HG02852 (cell line): ENCODE measurements at regions not wholly inside any gene's neighbourhood (a gene's known extent, or its start where the extent isn't known, plus 50 kb on each side); places are given as distances from the start of the nearest gene placed in this dataset.
A peak's percentile ranks its signal among the peaks of the same experiment; 100 is the strongest.

Experiments used
- ATAC-seq: cut with Tn5 transposase; IDR thresholded peaks from one replicate; pipeline ENCODE4 v1.9.1; 2021; ENCODE audit warnings: mild to moderate bottlenecking, moderate library complexity; ENCODE audit not compliant: unreplicated experiment

GRCh38 chr1:106756752-106757151 lies 299.7 kb upstream of the PRMT6 start:
- no peak for ATAC-seq

GRCh38 chr1:106768077-106768476 lies 288.4 kb upstream of the PRMT6 start:
- ATAC-seq, result no peak

DNA sequence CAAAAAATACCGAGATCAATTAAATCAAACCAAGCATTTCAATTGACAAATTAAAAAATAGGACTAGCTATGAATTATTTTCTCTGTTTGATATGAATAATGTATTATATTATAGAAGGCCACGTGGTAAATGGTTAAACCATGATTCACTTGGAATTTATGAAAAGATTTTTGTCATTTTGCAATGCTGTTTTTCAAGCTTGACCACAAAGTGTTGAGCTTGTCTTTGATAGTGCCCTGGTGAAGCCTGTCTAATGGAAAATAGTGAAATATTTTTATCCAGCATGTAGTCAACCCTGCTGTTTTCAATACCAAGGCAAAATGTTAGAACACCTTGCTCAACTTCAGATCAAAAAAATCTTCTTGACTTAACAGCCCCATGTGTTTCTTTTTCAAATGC lies 288.0 kb upstream of the PRMT6 start:
- no peak for ATAC-seq

- no peak for ATAC-seq
Observed at GRCh38 chr1:106773206-106773605, 283.3 kb upstream of the PRMT6 start.

DNA sequence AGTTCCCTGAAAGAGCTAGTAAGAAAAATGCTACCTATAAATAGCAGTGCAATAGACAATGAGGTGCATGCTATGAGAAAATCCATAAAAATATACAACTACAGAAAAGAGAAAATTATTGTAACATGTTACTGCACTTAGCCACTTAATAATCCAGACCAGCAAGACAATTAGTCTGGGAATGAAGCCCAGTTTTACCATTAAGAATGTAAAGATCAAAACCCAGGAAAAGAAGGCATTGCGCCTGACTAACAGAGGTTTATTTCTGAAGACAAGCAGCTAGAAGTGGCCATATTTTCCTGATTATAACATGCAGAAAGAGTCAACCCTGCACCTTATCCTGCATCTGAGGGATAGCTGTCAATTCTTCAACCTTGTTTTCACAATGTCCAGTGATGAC lies 276.4 kb upstream of the PRMT6 start:
- ATAC-seq, result no peak

DNA sequence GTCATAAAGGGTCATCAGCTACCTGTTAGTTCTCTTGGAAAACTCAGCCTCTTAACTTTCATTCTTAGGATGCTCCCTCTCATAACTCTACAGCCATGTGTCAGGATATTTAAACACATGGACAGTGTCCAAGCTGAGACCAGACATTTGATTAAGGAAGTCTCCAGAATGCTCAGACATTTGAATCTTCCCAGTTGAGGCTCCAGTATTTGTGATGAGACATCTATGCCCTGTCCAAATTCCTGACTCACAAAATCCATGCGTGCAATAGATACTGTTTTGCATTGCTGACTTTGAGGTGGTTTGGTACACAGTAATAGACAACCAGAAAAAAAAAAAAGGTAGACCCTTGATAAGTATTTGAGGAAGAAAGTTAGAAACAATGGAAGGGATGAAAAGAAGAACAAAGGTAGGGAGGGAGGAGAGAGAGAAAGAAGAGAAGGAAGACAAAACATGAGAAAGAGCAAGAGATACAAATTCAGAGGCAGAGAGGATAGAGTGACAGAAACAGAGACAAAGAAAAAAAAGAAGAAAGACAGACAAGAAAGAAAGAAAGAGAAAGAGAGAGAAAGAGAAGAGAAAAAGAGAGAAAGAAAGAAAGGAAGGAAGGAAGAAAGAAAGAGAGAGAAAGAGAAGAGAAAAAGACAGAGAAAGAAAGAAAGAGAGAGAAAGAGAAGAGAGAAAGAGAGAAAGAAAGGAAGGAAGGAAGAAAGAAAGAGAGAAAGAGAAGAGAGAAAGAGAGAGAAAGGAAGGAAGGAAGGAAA lies 275.5 kb upstream of the PRMT6 start:
- ATAC-seq, result no peak

- ATAC-seq, result no peak
Observed at GRCh38 chr1:106785176-106785575, 271.3 kb upstream of the PRMT6 start.

DNA sequence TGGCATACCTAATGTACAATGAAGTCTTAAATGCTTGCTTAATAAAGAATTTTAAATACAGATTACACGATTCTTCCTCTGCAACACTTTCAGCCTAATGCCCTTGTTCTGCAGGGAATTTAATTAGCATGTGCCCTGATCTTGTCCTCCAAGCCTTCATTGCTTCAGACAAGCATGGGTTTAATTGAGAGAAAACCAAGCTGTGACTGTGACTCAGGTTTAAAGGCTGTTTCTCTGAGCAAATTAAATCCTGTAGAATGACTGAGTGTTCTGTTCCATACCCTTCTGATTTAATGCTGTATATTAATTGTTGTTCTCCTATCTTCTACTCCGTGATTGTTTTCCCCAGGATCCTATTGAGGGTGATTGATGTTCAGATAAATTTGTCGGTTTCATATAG lies 269.0 kb upstream of the PRMT6 start:
- no peak for ATAC-seq

DNA sequence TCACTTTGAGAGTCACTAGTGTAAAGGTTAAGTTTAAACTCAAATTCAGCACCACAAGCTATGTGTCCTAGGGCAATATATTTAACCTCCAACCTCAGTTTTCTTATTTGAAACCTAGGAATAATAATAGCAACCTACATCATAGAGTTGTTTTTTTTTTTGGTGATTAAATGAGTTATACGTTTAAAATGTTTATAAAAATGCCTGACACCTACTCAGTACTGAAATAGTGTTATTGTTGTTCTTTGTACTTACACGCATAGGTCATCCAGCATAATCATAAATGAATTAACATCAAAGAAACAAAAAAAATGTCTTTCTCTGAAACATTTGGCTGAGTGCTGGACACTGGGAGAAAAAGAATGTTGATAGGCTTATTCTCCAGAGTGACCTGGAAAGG lies 266.8 kb upstream of the PRMT6 start:
- no peak for ATAC-seq

GRCh38 chr1:106791041-106791440 lies 265.4 kb upstream of the PRMT6 start:
- no peak for ATAC-seq

DNA sequence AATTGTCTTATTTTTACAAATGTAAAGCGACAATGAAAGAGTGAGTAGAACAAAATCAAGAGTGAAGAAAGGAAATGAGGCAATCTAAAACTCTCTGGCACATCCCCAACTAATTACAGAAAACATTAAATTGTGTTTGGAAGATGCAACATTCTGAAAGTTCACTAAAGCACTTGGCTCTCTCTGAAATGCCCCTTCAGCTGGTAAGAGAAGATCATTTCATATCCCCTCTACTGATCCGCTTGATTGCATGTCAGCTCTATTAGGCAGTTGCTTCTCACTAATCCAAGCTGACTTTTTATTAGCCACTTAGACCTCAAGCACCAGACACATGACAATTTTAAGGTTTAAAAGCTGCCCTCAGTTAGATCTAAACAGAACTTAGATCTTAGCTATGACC lies 262.8 kb upstream of the PRMT6 start:
- ATAC-seq, result no peak

DNA sequence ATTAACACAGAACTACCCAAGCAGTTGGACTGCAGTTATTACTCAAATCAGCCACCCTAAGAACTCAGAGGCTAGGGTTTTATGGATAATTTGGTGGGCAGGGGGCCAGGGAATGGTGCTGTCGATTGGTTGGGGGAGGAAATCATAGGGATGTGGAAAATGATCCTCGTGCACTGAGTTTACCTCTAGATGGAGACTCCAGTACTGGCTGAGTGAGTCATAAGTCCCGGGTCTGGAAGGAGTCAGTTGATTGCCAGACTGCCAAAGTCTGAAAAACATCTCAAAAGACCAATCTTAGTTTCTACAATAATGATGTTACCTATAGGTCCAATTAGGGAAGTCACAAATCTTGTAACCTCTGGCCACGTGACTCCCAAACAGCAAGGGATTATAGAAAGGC lies 257.5 kb upstream of the PRMT6 start:
- no peak for ATAC-seq

GRCh38 chr1:106802181-106802580 lies 254.3 kb upstream of the PRMT6 start:
- no peak for ATAC-seq

DNA sequence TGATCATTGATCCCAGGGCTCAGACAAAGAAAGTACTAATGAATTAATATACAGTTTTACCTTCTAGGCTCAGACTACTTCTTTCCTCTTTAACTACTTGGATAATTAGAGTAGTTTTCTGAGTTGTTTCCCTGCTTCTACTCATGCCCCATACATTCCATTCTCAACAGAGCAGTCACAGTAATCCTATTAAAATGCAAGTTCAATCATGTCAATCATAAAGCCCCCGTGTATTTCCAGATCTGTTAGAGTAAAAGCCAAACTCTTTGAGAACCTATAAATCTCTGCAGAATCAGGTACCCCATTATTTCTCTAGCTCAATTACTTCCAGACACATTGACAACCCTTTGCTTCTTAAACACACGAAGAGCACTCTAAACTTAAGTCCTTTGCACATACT lies 242.1 kb upstream of the PRMT6 start:
- no peak for ATAC-seq

- no peak for ATAC-seq
Observed at GRCh38 chr1:106817575-106817974, 238.9 kb upstream of the PRMT6 start.

GRCh38 chr1:106831511-106831910 lies 225.0 kb upstream of the PRMT6 start:
- no peak for ATAC-seq

DNA sequence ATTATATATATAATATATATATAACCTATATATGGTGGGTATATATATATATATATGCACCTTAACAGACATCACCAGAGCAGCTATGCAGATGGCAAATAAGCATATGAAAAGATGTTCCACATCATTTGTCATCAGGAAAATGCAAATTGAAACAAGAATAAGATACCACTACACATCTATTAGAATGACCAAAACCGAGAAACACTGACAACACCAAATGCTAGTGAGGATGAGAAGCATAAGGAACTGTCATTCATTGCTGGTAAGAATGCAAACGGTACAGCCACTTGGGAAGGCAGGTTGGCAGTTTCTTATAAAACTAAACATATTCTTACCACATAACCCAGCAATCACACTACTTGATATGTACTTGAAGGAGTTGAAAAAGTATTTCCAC lies 219.8 kb upstream of the PRMT6 start:
- ATAC-seq, result peak; percentile 96

GRCh38 chr1:106843518-106843917 lies 213.0 kb upstream of the PRMT6 start:
- ATAC-seq, result no peak

- ATAC-seq, result peak; percentile 78
Observed at GRCh38 chr1:106846656-106847055, 209.8 kb upstream of the PRMT6 start.

GRCh38 chr1:106861110-106861509 lies 195.4 kb upstream of the PRMT6 start:
- no peak for ATAC-seq

- no peak for ATAC-seq
Observed at GRCh38 chr1:106868828-106869227, 187.6 kb upstream of the PRMT6 start.

DNA sequence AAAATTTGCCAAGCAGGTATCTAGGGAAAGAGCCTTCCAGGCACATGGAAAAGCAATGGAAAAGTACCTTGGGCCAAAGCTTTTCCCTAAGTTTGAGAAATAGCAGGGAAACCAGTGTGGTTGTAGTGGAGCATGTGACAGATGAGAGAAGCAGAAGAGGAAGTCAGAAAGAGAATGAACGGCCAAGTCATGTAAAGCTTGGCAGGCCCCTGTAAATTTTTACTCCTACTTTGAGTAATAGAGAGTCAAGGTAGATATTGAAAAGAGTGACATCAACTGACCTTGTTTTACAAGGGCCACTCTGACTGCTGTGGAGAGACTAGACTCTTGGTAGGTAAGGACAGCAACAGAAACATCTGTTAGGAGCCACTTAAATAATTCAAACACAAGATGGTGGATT lies 180.9 kb upstream of the PRMT6 start:
- peak; percentile 68 for ATAC-seq

DNA sequence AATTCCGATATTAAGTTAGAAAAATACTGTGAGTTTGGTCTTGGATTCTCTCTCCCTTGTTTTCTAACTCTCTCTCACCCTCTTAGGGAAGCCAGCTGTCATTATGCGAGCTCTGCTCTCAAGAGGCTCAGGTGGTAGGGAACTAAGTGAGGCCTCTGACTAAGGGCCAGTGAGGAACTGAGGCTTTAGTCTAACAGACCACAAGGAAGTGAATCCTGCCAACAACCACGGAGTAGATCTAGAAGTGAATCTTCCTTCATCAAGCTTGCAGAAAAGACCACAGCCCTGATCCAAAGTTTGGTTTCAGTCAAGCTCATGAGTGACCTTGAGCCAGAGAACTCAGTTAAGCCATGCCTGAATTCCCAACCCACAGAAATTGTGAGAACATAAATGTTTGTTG lies 180.1 kb upstream of the PRMT6 start:
- no peak for ATAC-seq
